Liver (tissue), 8 donors: ENCODE measurements at regions not wholly inside any gene's neighbourhood (a gene's known extent, or its start where the extent isn't known, plus 50 kb on each side); places are given as distances from the start of the nearest gene placed in this dataset.

Experiments used
- DNase-seq: peaks from one replicate; pipeline ENCODE4 v3.0.0-alpha.2; 2017; ENCODE audit warnings: low spot score
- H3K27ac ChIP-seq, 2 donors: one replicate each; pipeline ENCODE4 v1.7.0; 2013; ENCODE audit warnings: inconsistent platforms in 2 of 2, low read length in 2 of 2, control low read depth in 1 of 2, low read depth in 1 of 2, mild to moderate bottlenecking in 1 of 2
- H3K27me3 ChIP-seq, 4 donors: one replicate each; pipeline versions ENCODE4 v1.6.1 to v1.7.0; 2013; ENCODE audit warnings: low read length in 3 of 4, inconsistent platforms in 1 of 4, mild to moderate bottlenecking in 1 of 4, moderate library complexity in 1 of 4; ENCODE audit not compliant: control insufficient read depth in 4 of 4, insufficient read depth in 4 of 4
- H3K36me3 ChIP-seq, 4 donors: one replicate each; pipeline versions ENCODE4 v1.6.1 to v1.7.0; 2013; ENCODE audit warnings: low read length in 3 of 4, mild to moderate bottlenecking in 3 of 4, low read depth in 1 of 4, moderate library complexity in 1 of 4; ENCODE audit not compliant: control insufficient read depth in 4 of 4, insufficient read depth in 3 of 4
- H3K4me1 ChIP-seq, 4 donors: one replicate each; pipeline versions ENCODE4 v1.6.1 to v1.7.0; 2013; ENCODE audit warnings: low read length in 3 of 4, mild to moderate bottlenecking in 3 of 4, moderate library complexity in 1 of 4; ENCODE audit not compliant: control insufficient read depth in 4 of 4, insufficient read depth in 4 of 4
- H3K4me3 ChIP-seq, 3 donors: one replicate each; pipeline versions ENCODE4 v1.6.1 to v1.7.0; 2013; ENCODE audit warnings: low read length in 3 of 3, control low read depth in 1 of 3, low read depth in 1 of 3, mild to moderate bottlenecking in 1 of 3
- H3K9ac ChIP-seq, 2 donors: one replicate each; pipeline ENCODE4 v1.7.0; 2013; ENCODE audit warnings: low read length in 2 of 2, mild to moderate bottlenecking in 2 of 2, moderate library complexity in 2 of 2, control low read depth in 1 of 2, low read depth in 1 of 2
- H3K9me3 ChIP-seq, 4 donors: one replicate each; pipeline versions ENCODE4 v1.6.1 to v1.7.0; 2013; ENCODE audit warnings: low read length in 3 of 4; ENCODE audit not compliant: control insufficient read depth in 4 of 4
- ATF3 ChIP-seq: IDR thresholded peaks from 2 replicates; pipeline ENCODE4 v1.6.1; 2016; ENCODE audit warnings: antibody characterized with exemption
- CTCF ChIP-seq: fragments of 150-350 bp; IDR thresholded peaks from 2 replicates; pipeline ENCODE4 v1.5.1; 2017; ENCODE audit warnings: improper control_type of control experiment, low read depth, low read length; ENCODE audit not compliant: missing input control
- EGR1 ChIP-seq, 2 donors: IDR thresholded peaks; 2 replicates each; pipeline ENCODE4 v1.6.1; 2016 to 2018; ENCODE audit warnings: antibody characterized with exemption in 2 of 2, low read depth in 2 of 2
- FOXA1 ChIP-seq: IDR thresholded peaks from 2 replicates; pipeline ENCODE4 v1.6.1; 2016; ENCODE audit warnings: antibody characterized with exemption
- FOXA2 ChIP-seq: IDR thresholded peaks from 2 replicates; pipeline ENCODE4 v1.6.1; 2016; ENCODE audit warnings: antibody characterized with exemption
- HNF4A ChIP-seq, 2 donors: conservative IDR thresholded peaks; 2 replicates each; pipeline ENCODE4 v1.6.1; 2016; ENCODE audit warnings: antibody characterized with exemption in 2 of 2, mild to moderate bottlenecking in 2 of 2
- HNF4G ChIP-seq: IDR thresholded peaks from 2 replicates; pipeline ENCODE4 v1.6.1; 2016; ENCODE audit warnings: antibody characterized with exemption
- JUND ChIP-seq, 2 donors: IDR thresholded peaks; 2 replicates each; pipeline ENCODE4 v1.6.1; 2016; ENCODE audit warnings: antibody characterized with exemption in 2 of 2
- NR2F2 ChIP-seq: IDR thresholded peaks from 2 replicates; pipeline ENCODE4 v1.6.1; 2016; ENCODE audit warnings: antibody characterized with exemption
- RAD21 ChIP-seq, 2 donors: IDR thresholded peaks; 2 replicates each; pipeline ENCODE4 v1.6.1; 2016; ENCODE audit warnings: antibody characterized with exemption in 2 of 2, mild to moderate bottlenecking in 2 of 2
- SP1 ChIP-seq: IDR thresholded peaks from 2 replicates; pipeline ENCODE4 v1.6.1; 2018; ENCODE audit warnings: antibody characterized with exemption, mild to moderate bottlenecking
- TAF1 ChIP-seq: conservative IDR thresholded peaks from 2 replicates; pipeline ENCODE4 v1.6.1; 2016; ENCODE audit warnings: antibody characterized with exemption, mild to moderate bottlenecking
- YY1 ChIP-seq: IDR thresholded peaks from 2 replicates; pipeline ENCODE4 v1.6.1; 2016; ENCODE audit warnings: antibody characterized with exemption, mild to moderate bottlenecking
- ZBTB33 ChIP-seq: IDR thresholded peaks from 2 replicates; pipeline ENCODE4 v1.6.1; 2016; ENCODE audit warnings: antibody characterized with exemption
- WGBS: extraction: QIAGEN DNeasy Blood & Tissue Kit; methylation state at CpG from one replicate; pipeline ENCODE4 v1.1.7; 2013; 5-methylcytosine and 5-hydroxymethylcytosine counted together
- donor health status: healthy.
- donor health status: healthy.
- donor health status: healthy.
- donor health status: healthy.
- donor health status: healthy.

- Histone ChIP-seq H3K27ac (no peak overlapping the region), H3K9me3 (peaks cover 0 to 2% (median 0%) of the 10 kb centered on the region in 4 donors), H3K4me3 (no peak overlapping the region), H3K27me3 (peaks cover 0 to 2% (median 1%) of the 10 kb centered on the region in 4 donors), H3K36me3 (no peaks in the 10 kb centered on the region), H3K9ac (no peak overlapping the region), H3K4me1 (no peaks in the 10 kb centered on the region)
- 83% methylated on average over 14 of the region's 14 CpGs for WGBS
- TF ChIP-seq ZBTB33 (no peak), YY1 (no peak)
- no peak for DNase-seq
Observed at GRCh38 chr7:155399577-155399976, 58.4 kb upstream of the EN2 start.

GRCh38 chr7:155401231-155401630 is 56.7 kb upstream of the EN2 start:
- Histone ChIP-seq H3K27me3 (peaks cover 0 to 2% (median 1%) of the 10 kb centered on the region in 4 donors), H3K9me3 (peaks cover 0 to 2% (median 0%) of the 10 kb centered on the region in 4 donors), H3K4me3 (no peak overlapping the region), H3K27ac (no peak overlapping the region), H3K4me1 (peaks cover 0 to 3% (median 0%) of the 10 kb centered on the region in 4 donors), H3K36me3 (no peaks in the 10 kb centered on the region), H3K9ac (no peak overlapping the region)
- TF ChIP-seq FOXA2, result no peak
- TF ChIP-seq EGR1 (IDR thresholded peaks at IDR 0.05; ENCODE audit: low read depth in 2 of 2), result no peak
- no peak for TF ChIP-seq CTCF
- no peak for TF ChIP-seq ATF3
- no peak for TF ChIP-seq JUND (IDR thresholded peaks at IDR 0.05)
- TF ChIP-seq TAF1, result no peak
- no peak for TF ChIP-seq NR2F2
- TF ChIP-seq ZBTB33, result no peak
- no peak for TF ChIP-seq FOXA1
- no peak for TF ChIP-seq SP1
- TF ChIP-seq YY1, result no peak
- 72% methylated on average over 8 of the region's 8 CpGs for WGBS
- DNase-seq, result no peak

- no peak overlapping the region for H3K27ac ChIP-seq
- 60% methylated on average over 6 of the region's 6 CpGs for WGBS
- no peak overlapping the region for H3K9ac ChIP-seq
- no peak for DNase-seq
- H3K4me3 ChIP-seq, result no peak overlapping the region
- H3K9me3 ChIP-seq, result peaks cover 0 to 2% (median 0%) of the 10 kb centered on the region in 4 donors
- TF ChIP-seq HNF4G (no peak), FOXA2 (no peak), HNF4A (conservative IDR thresholded peaks at IDR 0.05) (no peak), CTCF (no peak), RAD21 (IDR thresholded peaks at IDR 0.05) (no peak)
- peaks cover 0 to 3% (median 0%) of the 10 kb centered on the region in 4 donors for H3K4me1 ChIP-seq
- no peaks in the 10 kb centered on the region for H3K36me3 ChIP-seq
- H3K27me3 ChIP-seq, result peaks cover 0 to 2% (median 1%) of the 10 kb centered on the region in 4 donors
Observed at GRCh38 chr7:155401884-155402283, 56.0 kb upstream of the EN2 start.
